H1 (cell line): ENCODE measurements at regions not wholly inside any gene's neighbourhood (a gene's known extent, or its start where the extent isn't known, plus 50 kb on each side); places are given as distances from the start of the nearest gene placed in this dataset.
"Not testable (repeated sequence)": the region's sequence is repeated elsewhere in the genome, so short reads cannot be mapped to it uniquely, and the experiment has no call there.

Experiments used
- CTCF ChIA-PET: fragments of 300-600 bp; sonication (Branson Sonifier 250); formaldehyde crosslinking; loops from one replicate; lab custom pipeline; 2021; ENCODE audit not compliant: partially characterized antibody; lab: Charles Lee
- POLR2A ChIA-PET: fragments of 300-600 bp; sonication (Branson Sonifier 250); formaldehyde crosslinking; loops from one replicate; lab custom pipeline; 2021; ENCODE audit warnings: inconsistent platforms; ENCODE audit not compliant: partially characterized antibody; lab: Charles Lee
- DNase-seq, 2 experiments: peaks; one replicate each; pipeline versions ENCODE4 v3.0.0 to v3.0.0-alpha.2; 2010 to 2022; ENCODE audit warnings: low spot score in 2 of 2, low read depth in 1 of 2, mixed read lengths in 1 of 2
- FAIRE-seq: peaks from 2 replicates; lab custom pipeline; 2011; peaks lifted over from hg19 to GRCh38; lab: Jason Lieb, UNC
- H2AFZ ChIP-seq: 2 replicates; pipeline ENCODE4 v1.8.1; 2012; ENCODE audit warnings: low read length, inconsistent platforms
- H2AK5ac ChIP-seq: 2 replicates; pipeline ENCODE4 v1.6.1; 2013; ENCODE audit warnings: low read depth, low read length
- H2BK120ac ChIP-seq: replicated peaks from 2 replicates; pipeline ENCODE3; 2013; ENCODE audit warnings: low read depth, low read length, inconsistent platforms
- H2BK12ac ChIP-seq: 2 replicates; pipeline ENCODE4 v1.6.1; 2013; ENCODE audit warnings: low read depth, low read length
- H2BK15ac ChIP-seq: 2 replicates; pipeline ENCODE4 v1.6.1; 2013; ENCODE audit warnings: low read length
- H2BK20ac ChIP-seq: 2 replicates; pipeline ENCODE4 v1.6.1; 2013; ENCODE audit warnings: low read length
- H2BK5ac ChIP-seq: 2 replicates; pipeline ENCODE4 v1.6.1; 2013; ENCODE audit warnings: low read depth, low read length
- H3K14ac ChIP-seq: 2 replicates; pipeline ENCODE4 v1.6.1; 2013; ENCODE audit warnings: inconsistent platforms; ENCODE audit not compliant: insufficient read length
- H3K18ac ChIP-seq: 2 replicates; pipeline ENCODE4 v1.6.1; 2013; ENCODE audit warnings: low read length; ENCODE audit errors: extremely low read depth
- H3K23ac ChIP-seq: 2 replicates; pipeline ENCODE4 v1.6.1; 2013; ENCODE audit warnings: inconsistent platforms; ENCODE audit not compliant: insufficient read length
- H3K23me2 ChIP-seq: 2 replicates; pipeline ENCODE4 v1.6.1; 2013; ENCODE audit warnings: low read depth, low read length
- H3K27ac ChIP-seq: 2 replicates; pipeline ENCODE4 v1.6.1; 2011; ENCODE audit warnings: low read depth, low read length, inconsistent platforms
- H3K27me3 ChIP-seq, 4 experiments: replicated peaks in 1 of 4; 1 replicate in 1 of 4; 2 replicates in 3 of 4; pipeline versions ENCODE4 v1.6.1 to v1.8.1; 2011 to 2013; ENCODE audit warnings: low read length in 3 of 4, mild to moderate bottlenecking in 3 of 4, inconsistent platforms in 2 of 4, mixed read lengths in 2 of 4, moderate library complexity in 1 of 4; ENCODE audit not compliant: control insufficient read depth in 3 of 4, insufficient read depth in 3 of 4; ENCODE audit errors: extremely low read depth in 1 of 4
- H3K36me3 ChIP-seq, 4 experiments: 2 replicates each; pipeline versions ENCODE4 v1.6.1 to v1.8.1; 2011 to 2013; ENCODE audit warnings: mild to moderate bottlenecking in 4 of 4, low read length in 3 of 4, moderate library complexity in 2 of 4, control low read depth in 1 of 4, inconsistent platforms in 1 of 4; ENCODE audit not compliant: insufficient read depth in 4 of 4, control insufficient read depth in 2 of 4
- H3K4ac ChIP-seq: replicated peaks from 2 replicates; pipeline ENCODE3; 2013; ENCODE audit warnings: low read length, low read depth, mixed read lengths, inconsistent platforms; ENCODE audit not compliant: insufficient read length
- H3K4me1 ChIP-seq, 4 experiments: replicated peaks in 1 of 4; 1 replicate in 1 of 4; 2 replicates in 3 of 4; pipeline versions ENCODE4 v1.6.1 to v1.8.1; 2011 to 2013; ENCODE audit warnings: low read length in 3 of 4, inconsistent platforms in 2 of 4, mixed read lengths in 1 of 4; ENCODE audit not compliant: insufficient read depth in 4 of 4, control insufficient read depth in 3 of 4
- H3K4me2 ChIP-seq, 2 experiments: 2 replicates each; pipeline versions ENCODE4 v1.6.1 to v1.8.1; 2011 to 2013; ENCODE audit warnings: low read depth in 2 of 2, low read length in 2 of 2, control low read depth in 1 of 2, inconsistent platforms in 1 of 2, mild to moderate bottlenecking in 1 of 2; ENCODE audit not compliant: insufficient read depth in 1 of 2
- H3K4me3 ChIP-seq, 4 experiments: fragments of 200-600, 300-600 bp in 1 of 4; sonication (generic), shearing (Covaris generic), sonication (Bioruptor Twin) in 1 of 4; 2 replicates each; pipeline versions ENCODE4 v1.5.1 to v1.8.1; 2011 to 2016; ENCODE audit warnings: low read length in 4 of 4, low read depth in 3 of 4, control low read depth in 2 of 4, inconsistent platforms in 2 of 4, mild to moderate bottlenecking in 2 of 4, mixed read lengths in 1 of 4, moderate library complexity in 1 of 4; ENCODE audit not compliant: insufficient read depth in 2 of 4; ENCODE audit errors: extremely low read depth in 1 of 4
- H3K56ac ChIP-seq: replicated peaks from 2 replicates; pipeline ENCODE3; 2013; ENCODE audit warnings: low read depth, mild to moderate bottlenecking, mixed read lengths, low read length, inconsistent platforms; ENCODE audit not compliant: insufficient read length
- H3K79me1 ChIP-seq: 2 replicates; pipeline ENCODE4 v1.6.1; 2013; ENCODE audit warnings: low read depth, low read length, control low read depth
- H3K79me2 ChIP-seq, 2 experiments: 2 replicates each; pipeline versions ENCODE4 v1.6.1 to v1.8.1; 2012 to 2013; ENCODE audit warnings: low read length in 2 of 2, mild to moderate bottlenecking in 2 of 2, inconsistent platforms in 1 of 2; ENCODE audit not compliant: insufficient read depth in 2 of 2, control insufficient read depth in 1 of 2
- H3K9ac ChIP-seq, 4 experiments: replicated peaks in 1 of 4; 1 replicate in 1 of 4; 2 replicates in 3 of 4; pipeline versions ENCODE4 v1.6.1 to v1.8.1; 2011 to 2013; ENCODE audit warnings: low read depth in 3 of 4, low read length in 3 of 4, control low read depth in 2 of 4, mild to moderate bottlenecking in 2 of 4, moderate library complexity in 2 of 4, inconsistent platforms in 1 of 4; ENCODE audit errors: extremely low read depth in 1 of 4
- H3K9me3 ChIP-seq, 2 experiments: 2 replicates each; pipeline versions ENCODE4 v1.6.1 to v1.8.1; 2012 to 2013; ENCODE audit warnings: mild to moderate bottlenecking in 2 of 2, moderate library complexity in 2 of 2, control low read depth in 1 of 2, inconsistent platforms in 1 of 2, low read depth in 1 of 2, low read length in 1 of 2, mixed read lengths in 1 of 2; ENCODE audit not compliant: insufficient read depth in 2 of 2
- H4K20me1 ChIP-seq, 2 experiments: replicated peaks in 1 of 2; 2 replicates each; pipeline versions ENCODE3 to v1.8.1; 2011 to 2013; ENCODE audit warnings: inconsistent platforms in 2 of 2, low read length in 2 of 2, mild to moderate bottlenecking in 1 of 2; ENCODE audit not compliant: insufficient read depth in 2 of 2, control insufficient read depth in 1 of 2
- H4K5ac ChIP-seq: 2 replicates; pipeline ENCODE4 v1.6.1; 2013; ENCODE audit warnings: low read length, low read depth, mixed read lengths, inconsistent platforms; ENCODE audit not compliant: insufficient read length
- H4K8ac ChIP-seq: 2 replicates; pipeline ENCODE4 v1.8.0; 2013; ENCODE audit warnings: mild to moderate bottlenecking, moderate library complexity, low read length, inconsistent platforms; ENCODE audit not compliant: insufficient read depth; ENCODE audit errors: extremely low read depth
- H4K91ac ChIP-seq: replicated peaks from 2 replicates; pipeline ENCODE3; 2013; ENCODE audit warnings: low read length, mixed read lengths, inconsistent platforms; ENCODE audit not compliant: insufficient read length
- WGBS, 2 experiments: shearing (Covaris generic) in 1 of 2; methylation state at CpG; one replicate each; pipeline versions ENCODE4 v1.1.6 to v1.1.7; 2013 to 2015; ENCODE audit warnings: low lambda C conversion rate in 2 of 2, mixed read lengths in 2 of 2, inconsistent platforms in 1 of 2, low coverage in 1 of 2, missing lambda C conversion rate in 1 of 2; ENCODE audit not compliant: insufficient replicate concordance in 2 of 2, insufficient coverage in 1 of 2, insufficient read length in 1 of 2; ENCODE audit errors: extremely low coverage in 1 of 2, missing lambda C conversion rate in 1 of 2; 5-methylcytosine and 5-hydroxymethylcytosine counted together

DNA sequence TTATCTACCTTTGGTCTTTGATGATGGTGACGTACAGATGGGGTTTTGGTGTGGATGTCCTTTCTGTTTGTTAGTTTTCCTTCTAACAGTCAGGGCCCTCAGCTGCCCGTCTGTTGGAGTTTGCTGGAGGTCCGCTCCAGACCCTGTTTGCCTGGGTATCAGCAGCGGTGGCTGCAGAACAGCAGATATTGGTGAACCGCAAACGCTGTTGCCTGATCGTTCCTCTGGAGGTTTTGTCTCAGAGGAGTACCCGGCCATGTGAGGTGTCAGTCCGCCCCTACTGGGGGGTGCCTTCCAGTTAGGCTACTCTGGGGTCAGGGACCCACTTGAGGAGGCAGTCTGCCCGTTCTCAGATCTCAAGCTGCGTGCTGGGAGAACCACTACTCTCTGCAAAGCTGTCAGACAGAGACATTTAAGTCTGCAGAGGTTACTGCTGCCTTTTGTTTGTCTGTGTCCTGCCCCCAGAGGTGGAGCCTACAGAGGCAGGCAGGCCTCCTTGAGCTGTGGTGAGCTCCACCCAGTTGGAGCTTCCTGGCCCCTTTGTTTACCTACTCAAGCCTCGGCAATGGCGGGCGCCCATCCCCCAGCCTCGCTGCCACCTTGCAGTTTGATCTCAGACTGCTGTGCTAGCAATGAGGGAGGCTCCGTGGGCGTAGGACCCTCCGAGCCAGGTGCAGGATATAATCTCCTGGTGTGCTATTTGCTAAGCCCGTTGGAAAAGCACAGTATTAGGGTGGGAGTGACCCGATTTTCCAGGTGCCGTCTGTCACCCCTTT, 68.5 kb upstream of the ECI2 start:
- H2AK5ac ChIP-seq, H4K20me1 ChIP-seq, H3K36me3 ChIP-seq, H4K5ac ChIP-seq, H3K56ac ChIP-seq, H3K4me3 ChIP-seq, H3K4me1 ChIP-seq, FAIRE-seq, POLR2A ChIA-PET, H3K9ac ChIP-seq, H3K18ac ChIP-seq, H3K4ac ChIP-seq, H3K27ac ChIP-seq, H3K23me2 ChIP-seq, H4K91ac ChIP-seq, H2BK12ac ChIP-seq, H3K79me1 ChIP-seq, H2BK20ac ChIP-seq, H4K8ac ChIP-seq, H3K23ac ChIP-seq, H2BK15ac ChIP-seq, H2BK5ac ChIP-seq, H2BK120ac ChIP-seq, H3K4me2 ChIP-seq, H2AFZ ChIP-seq, H3K27me3 ChIP-seq, H3K79me2 ChIP-seq, DNase-seq, H3K14ac ChIP-seq: not testable (repeated sequence)
- H3K9me3 ChIP-seq, result peaks cover 11 to 25% of the 10 kb centered on the region in 2 experiments
- WGBS, 2 experiments, result 89% methylated on average over 21 of the region's 21 CpGs; no CpG with 5 or more reads in 1 of the 2 experiments
- CTCF ChIA-PET, result interaction anchor here (0.6 to 1.0 kb wide), 2 partner anchors 12 to 68 kb away, joined by 3 read pairs; partner anchors contain the start of gene ECI2
